ENCODE measurements at regions not wholly inside any gene's neighbourhood (a gene's known extent, or its start where the extent isn't known, plus 50 kb on each side); places are given as distances from the start of the nearest gene placed in this dataset.
"Not testable (repeated sequence)": the region's sequence is repeated elsewhere in the genome, so short reads cannot be mapped to it uniquely, and the experiment has no call there.

DNA sequence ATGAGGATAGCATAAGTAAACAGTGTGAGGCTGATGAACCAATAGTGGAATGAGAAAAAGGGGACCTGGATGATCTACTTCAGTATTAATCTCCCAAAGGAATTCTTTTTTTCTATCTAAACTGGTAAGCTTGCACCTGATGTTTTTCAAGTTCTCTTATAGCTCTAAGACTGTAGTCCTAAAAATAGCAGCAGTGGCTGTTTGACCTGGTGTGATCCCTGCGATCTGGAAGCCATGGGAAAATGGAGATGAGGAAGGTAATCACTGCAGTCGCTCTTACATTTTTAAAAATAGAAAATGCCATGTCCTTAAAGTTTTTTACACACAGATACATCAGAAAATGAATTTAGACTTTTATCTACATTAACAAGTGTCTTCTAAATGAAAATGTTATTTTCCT, 926.4 kb upstream of the SLC35B3 start:
- DNase-seq = no peak

- DNase-seq = no peak
Measured at GRCh38 chr6:9360881-9361280, 925.5 kb upstream of the SLC35B3 start.

DNA sequence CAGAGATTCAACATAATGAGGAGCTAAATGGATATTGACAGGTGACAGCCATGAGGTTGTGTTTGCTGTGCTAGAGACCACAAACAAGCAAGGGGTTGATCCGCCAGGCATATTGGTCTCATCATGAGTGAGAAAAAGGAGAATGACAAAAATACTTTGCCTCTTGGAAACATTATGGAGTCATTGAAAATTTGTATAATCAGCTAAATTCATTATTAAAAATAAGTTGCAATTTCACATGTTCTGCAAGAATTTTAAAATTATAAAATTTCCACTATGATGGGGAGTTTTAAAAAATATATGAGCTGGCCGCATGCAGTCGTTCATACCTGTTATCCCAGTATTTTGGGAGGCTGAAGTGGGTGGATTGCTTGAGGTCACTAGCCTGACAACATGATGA, 912.3 kb upstream of the SLC35B3 start:
- no peak for DNase-seq

- no peak for DNase-seq
Measured at GRCh38 chr6:9346923-9347322, 911.6 kb upstream of the SLC35B3 start.

- DNase-seq = no peak
Measured at GRCh38 chr6:9335431-9335830, 900.1 kb upstream of the SLC35B3 start.

GRCh38 chr6:9334979-9335378, 899.6 kb upstream of the SLC35B3 start:
- no peak for DNase-seq

DNA sequence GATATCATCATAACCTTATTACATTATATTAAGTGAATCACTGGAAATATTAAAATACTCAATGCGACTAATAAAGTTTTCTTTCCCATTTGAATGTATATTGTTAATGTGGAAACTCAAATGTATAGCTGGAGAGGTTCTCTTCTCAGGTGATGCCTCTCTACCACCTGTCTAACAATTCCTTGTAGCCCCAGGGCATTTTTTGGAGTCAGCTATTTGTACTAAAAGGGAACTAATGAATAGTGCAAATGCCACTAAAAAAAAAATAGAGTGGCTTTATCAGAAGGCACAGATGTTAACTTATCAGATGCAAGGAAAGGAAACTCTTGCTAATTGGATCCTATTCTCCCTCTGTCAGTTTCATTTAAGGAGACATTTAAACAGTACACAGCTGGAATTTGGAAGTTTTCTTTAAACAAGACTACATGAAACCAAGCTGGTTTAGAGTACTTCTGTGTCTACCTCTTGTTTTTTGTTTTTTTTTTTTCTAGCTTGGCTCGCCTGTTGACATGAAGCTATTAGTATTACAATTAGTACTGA, 897.0 kb upstream of the SLC35B3 start:
- no peak for DNase-seq

DNA sequence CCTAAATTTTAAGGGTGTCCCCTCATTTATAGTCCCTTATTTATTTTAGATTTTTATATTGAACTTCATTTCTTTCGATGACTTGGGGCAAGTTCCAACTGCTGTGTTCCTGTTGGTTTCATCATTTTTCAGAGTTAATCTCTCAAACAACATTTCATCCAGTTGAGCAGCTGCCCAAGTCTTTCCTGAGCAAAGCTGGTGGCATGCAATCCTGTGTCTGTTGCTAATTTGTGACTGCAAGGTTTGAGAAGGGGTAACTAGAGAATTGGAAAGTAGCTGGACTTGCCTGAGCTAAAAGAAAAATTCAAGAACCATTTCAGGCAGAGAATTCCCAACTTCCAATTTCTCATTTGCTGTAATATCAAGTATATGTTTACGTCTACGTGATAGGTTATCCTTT, 881.5 kb upstream of the SLC35B3 start:
- no peak for DNase-seq

DNA sequence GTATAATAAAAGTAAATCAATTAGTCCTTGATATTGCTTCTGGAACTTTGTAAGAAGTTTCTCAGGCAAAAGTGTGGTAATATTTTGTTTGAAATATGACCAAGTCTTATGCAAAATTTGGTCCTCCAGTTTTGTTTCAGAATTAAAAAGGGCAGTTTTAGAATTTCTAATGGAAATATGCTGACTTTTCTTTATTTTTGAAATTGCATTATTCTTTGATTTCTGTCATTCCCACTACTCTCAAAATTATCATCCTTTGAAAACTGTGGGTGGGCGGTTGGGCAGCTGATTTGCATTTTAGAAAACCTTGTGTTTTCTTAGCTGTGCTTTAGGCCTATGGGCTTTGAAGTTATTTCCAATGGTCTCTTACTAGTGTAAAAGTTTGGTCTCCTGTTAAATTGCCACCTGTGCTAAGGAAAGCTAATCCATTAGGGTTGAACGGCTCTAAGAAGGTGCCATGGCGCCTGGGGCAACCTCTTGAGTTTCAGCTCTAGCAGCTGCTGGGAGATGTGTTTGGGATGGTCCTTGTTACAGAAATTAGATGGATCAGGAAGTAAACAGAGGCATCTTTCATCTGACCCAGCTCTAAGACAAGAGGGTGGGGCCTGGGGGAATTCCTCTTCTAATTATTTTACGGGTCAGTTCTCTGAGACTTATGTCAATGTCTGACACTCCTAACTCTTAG, 880.8 kb upstream of the SLC35B3 start:
- no peak for DNase-seq

DNA sequence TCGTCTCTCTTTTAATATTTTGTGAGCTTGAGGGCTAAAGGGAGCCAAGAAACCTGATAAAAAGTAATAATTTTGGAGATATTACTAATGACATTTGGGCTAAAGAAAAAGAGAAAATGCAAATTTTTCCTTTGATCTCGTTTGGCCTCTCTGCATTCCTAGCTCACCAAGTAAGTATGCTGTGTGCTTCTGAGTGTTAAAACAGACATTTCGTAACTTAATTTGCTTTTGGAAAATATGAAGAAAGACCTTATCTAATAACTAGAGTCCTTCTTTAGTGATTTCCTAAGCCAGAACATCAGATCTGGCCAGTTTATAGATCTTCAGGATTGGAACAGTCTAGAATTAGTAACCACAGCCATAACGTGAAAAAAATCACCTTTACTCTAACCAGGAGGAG, 872.9 kb upstream of the SLC35B3 start:
- no peak for DNase-seq

DNA sequence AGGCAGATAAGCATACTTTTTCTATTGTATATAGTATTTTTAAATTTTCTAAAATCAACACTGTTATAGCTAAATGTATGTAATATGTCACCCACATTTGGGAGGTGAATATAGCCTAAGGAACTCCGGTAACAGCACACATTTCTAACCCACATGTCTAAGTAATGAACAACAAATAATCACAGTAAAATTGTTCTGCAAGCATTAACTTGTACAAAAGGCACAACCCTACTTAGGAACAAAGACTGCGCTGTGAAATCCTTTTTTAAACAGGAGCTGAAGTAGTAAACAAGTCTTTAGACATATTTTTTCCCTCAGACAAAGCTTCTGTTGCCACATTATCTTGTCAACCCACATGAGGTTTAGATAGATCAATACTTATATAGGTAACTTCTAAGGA, 872.4 kb upstream of the SLC35B3 start:
- no peak for DNase-seq

- no peak for DNase-seq
Measured at GRCh38 chr6:9307187-9307586, 871.8 kb upstream of the SLC35B3 start.

DNA sequence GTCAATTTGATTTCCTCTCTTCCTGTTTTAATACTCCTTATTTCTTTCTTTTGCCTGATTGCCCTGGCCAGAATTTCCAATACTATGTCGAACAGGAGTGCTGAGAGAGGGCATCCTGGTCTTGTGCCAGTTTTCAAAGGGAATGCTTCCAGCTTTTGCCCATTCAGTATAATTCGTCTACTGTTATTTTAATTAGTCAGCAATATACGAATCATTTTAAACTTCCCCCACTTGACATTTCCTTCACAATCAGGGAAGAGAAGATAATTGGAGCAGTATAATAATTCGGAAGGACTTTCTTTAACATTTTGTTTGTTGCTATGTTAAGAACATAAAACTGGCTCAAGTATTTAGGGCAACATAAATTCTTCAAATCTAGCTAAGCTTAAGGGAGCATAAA, 860.3 kb upstream of the SLC35B3 start:
- no peak for DNase-seq

DNA sequence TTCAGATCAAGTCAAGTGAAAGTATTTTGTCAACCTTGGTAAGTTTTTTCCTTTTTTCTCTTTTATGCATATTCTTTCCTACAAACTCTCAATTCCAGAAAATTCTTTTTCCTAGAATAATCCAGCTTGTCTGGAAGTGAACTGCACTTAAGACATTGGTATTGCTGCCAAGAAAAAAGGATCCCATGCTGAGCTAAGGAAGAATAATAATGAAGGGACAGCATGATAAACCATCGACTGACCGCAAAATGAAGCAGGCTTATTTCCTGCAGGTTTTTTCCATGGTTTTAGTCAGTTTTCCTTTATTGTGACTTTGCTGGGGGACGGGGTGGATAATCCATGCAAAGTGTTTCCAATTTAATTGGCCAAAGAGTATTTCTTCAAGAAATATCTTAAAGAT, 857.6 kb upstream of the SLC35B3 start:
- no peak for DNase-seq

DNA sequence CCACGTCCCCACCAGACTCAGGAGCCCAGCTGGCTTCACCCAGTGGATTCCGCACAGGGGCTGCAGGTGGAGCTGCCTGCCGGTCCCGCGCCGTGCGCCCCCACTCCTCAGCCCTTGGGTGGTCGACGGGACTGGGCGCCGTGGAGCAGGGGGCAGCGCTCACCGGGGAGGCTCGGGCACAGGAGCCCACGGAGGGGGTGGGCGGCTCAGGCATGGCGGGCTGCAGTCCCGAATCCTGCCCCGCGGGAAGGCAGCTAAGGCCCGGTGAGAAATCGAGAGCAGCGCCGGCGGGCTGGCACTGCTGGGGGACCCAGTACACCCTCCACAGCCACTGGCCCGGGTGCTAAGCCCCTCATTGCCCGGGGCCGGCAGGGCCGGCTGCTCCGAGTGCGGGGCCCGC, 855.0 kb upstream of the SLC35B3 start:
- DNase-seq = not testable (repeated sequence)

DNA sequence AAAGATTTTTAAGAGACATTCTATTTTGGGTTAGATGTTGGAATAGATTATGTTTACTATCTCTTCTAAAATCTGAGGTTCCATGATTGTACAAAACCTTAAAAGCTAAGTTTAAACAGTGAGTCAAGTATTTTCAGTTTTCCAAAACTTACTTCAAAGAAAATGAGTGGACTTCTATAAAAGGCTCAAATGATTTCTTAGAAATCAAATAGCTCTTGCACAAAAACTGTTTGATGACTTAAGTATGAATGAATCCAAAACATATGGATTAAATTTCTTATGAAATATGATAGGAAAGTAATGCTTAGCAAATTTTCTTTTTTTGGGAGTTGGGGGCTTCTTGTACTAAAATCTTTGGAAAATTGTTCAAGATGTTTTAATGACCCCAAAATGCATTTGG, 837.3 kb upstream of the SLC35B3 start:
- DNase-seq = no peak

DNA sequence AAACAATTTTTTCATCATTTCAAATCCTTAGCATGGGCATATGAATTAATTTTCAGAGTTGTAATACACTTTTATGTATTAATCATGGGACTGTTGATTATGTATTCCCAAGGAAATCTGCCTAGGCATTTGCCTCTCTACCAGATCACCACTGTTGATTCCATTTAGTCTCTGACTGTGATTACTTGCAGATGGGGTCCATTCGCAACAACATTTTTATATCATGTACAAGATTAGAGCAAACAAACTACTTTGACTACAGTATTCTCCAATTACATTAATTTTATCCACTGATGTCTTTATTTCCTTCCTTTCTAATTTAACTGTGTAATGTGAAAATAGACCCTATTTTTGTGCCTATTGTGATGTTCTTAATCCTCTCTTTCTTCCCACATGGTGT, 831.4 kb upstream of the SLC35B3 start:
- no peak for DNase-seq

- DNase-seq = no peak
Measured at GRCh38 chr6:9257215-9257614, 821.9 kb upstream of the SLC35B3 start.

- no peak for DNase-seq
Measured at GRCh38 chr6:9254251-9254650, 818.9 kb upstream of the SLC35B3 start.

GRCh38 chr6:9252799-9253198, 817.5 kb upstream of the SLC35B3 start:
- DNase-seq = no peak

GRCh38 chr6:9250852-9251251, 815.5 kb upstream of the SLC35B3 start:
- no peak for DNase-seq

DNA sequence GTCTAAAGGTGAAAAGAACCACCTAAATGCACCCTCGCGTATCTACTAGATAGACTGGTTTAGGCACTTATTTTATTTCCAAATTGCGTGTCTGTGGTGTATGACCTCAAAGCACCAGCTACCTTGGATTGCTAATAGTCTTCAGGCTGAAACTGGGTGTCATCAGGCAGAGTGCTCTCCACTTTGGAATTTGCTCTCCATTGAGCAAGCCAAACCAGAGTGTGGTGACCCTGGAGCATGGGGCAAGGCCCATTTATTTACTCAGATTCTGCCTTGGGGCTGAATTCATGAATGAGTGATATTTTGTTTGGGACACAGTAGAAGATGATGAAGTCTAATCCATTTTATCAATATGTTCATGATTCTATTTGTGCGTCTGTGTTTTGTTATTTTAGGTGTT, 812.8 kb upstream of the SLC35B3 start:
- DNase-seq = no peak

- DNase-seq = no peak
Measured at GRCh38 chr6:9240861-9241260, 805.5 kb upstream of the SLC35B3 start.

DNA sequence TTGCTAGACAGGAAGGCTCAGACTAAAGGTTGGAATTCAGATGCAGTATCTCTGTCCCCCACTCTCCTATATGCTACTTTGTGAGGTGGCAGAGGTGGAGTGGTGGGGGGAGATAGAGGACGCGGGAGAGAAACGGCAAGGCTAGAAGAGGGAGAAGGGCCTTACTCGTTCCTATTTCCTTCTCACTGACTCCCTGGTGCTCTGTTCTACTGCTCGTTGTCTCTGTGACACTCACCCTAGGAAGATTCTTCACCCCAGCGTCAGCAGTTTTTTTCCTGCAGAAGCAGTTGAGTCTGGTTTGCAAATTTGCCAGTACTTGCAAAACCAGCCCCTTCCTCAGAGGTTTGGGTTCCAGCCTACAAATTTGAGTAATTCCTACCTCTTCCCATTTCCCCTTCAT, 801.1 kb upstream of the SLC35B3 start:
- no peak for DNase-seq

- DNase-seq = no peak
Measured at GRCh38 chr6:9233686-9234085, 798.3 kb upstream of the SLC35B3 start.
